GM19043 (cell line): ENCODE measurements at regions not wholly inside any gene's neighbourhood (a gene's known extent, or its start where the extent isn't known, plus 50 kb on each side); places are given as distances from the start of the nearest gene placed in this dataset.
"Not testable (repeated sequence)": the region's sequence is repeated elsewhere in the genome, so short reads cannot be mapped to it uniquely, and the experiment has no call there.

Experiments
- ATAC-seq: cut with Tn5 transposase; IDR thresholded peaks from one replicate; pipeline ENCODE4 v1.9.1; 2021; ENCODE audit warnings: low read depth; ENCODE audit not compliant: unreplicated experiment

- no peak for ATAC-seq
These were observed 136.0 kb upstream of the ARX start for GRCh38 chrX:25151749-25152148.

GRCh38 chrX:25144043-25144940 is 128.5 kb upstream of the ARX start:
- no peak for ATAC-seq

- no peak for ATAC-seq
These were observed 127.8 kb upstream of the ARX start for GRCh38 chrX:25143596-25143995.

- ATAC-seq: no peak
These were observed 125.9 kb upstream of the ARX start for GRCh38 chrX:25141684-25142083.

GRCh38 chrX:25131055-25131454 is 115.3 kb upstream of the ARX start:
- ATAC-seq: no peak

GRCh38 chrX:25130619-25131018 is 114.9 kb upstream of the ARX start:
- no peak for ATAC-seq

- ATAC-seq: no peak
These were observed 109.7 kb upstream of the ARX start for GRCh38 chrX:25125483-25125882.

- no peak for ATAC-seq
These were observed 108.6 kb upstream of the ARX start for GRCh38 chrX:25124391-25124790.

- ATAC-seq: no peak
These were observed 96.4 kb upstream of the ARX start for GRCh38 chrX:25112156-25112555.

- no peak for ATAC-seq
These were observed 92.7 kb upstream of the ARX start for GRCh38 chrX:25108481-25108880.

- no peak for ATAC-seq
These were observed 89.5 kb upstream of the ARX start for GRCh38 chrX:25105221-25105620.

GRCh38 chrX:25096522-25097045 is 80.8 kb upstream of the ARX start:
- no peak for ATAC-seq

- not testable (repeated sequence) for ATAC-seq
These were observed 75.4 kb upstream of the ARX start for GRCh38 chrX:25091152-25091551.

- no peak for ATAC-seq
These were observed 68.7 kb upstream of the ARX start for GRCh38 chrX:25084446-25084845.

- no peak for ATAC-seq
These were observed 67.9 kb upstream of the ARX start for GRCh38 chrX:25083661-25084060.

GRCh38 chrX:25079020-25079419 is 63.3 kb upstream of the ARX start:
- no peak for ATAC-seq

- ATAC-seq: no peak
These were observed 61.3 kb upstream of the ARX start for GRCh38 chrX:25076941-25077500.

- no peak for ATAC-seq
These were observed 56.5 kb upstream of the ARX start for GRCh38 chrX:25072247-25072646.

- no peak for ATAC-seq
These were observed 54.3 kb upstream of the ARX start for GRCh38 chrX:25070038-25070437.

- no peak for ATAC-seq
These were observed 53.4 kb upstream of the ARX start for GRCh38 chrX:25069209-25069608.

GRCh38 chrX:25068340-25068739 is 52.6 kb upstream of the ARX start:
- ATAC-seq: peak; percentile 41
